ENCODE measurements at regions not wholly inside any gene's neighbourhood (a gene's known extent, or its start where the extent isn't known, plus 50 kb on each side); places are given as distances from the start of the nearest gene placed in this dataset.

DNA sequence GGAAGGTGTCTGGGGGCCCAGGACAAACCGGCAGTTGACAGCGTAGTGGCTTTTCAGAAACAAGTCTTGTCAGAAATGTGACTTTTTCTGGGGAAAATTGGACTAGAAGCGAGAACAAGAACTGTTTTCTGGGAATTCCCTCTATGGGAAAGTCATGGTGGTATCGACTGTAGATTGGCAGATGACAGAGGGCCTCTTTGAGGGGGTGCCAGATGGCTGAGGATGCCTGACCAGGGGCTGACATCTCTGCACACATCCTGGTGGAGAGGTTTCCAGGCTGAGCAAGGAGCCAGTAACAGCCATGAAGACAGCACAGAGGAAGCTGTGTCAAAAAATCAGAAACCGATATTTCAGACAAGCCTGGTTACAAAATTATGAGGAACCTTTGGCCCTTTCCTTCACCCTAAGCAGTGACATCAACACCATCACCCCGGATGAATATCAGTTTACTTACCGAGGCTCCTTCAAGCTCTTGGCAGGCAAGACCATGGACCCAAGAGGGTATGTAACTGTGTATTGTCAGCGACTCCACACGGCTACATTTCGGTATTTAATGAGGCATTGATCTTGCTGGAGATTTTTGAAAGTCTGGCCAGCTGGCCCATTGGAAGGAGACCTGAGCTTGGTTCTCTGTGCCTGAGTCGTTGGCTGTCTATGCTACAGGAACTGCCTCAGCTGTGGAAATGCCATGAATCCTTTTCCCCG lies 1525.3 kb upstream of the TMEM132C start:
- DNase-seq = no peak

DNA sequence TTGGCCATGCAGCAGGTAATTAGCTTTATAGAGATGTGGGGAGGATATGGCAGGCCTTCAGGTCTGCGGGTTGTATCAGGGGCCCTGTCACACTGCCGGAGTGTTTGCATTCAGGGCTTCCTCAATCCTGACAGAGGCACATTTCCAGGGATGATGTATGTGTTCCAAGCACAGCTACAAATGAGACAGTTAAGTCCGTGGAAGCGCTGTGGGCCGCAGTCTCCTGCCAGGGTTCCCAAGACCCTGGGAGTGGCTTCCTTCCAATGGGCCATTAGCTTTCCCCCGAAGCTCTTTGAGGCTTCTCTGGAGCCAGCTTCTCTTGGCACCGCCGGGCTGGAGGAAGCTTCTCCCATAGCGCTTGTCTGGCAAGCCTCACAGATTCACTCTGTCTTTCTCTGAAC lies 1524.7 kb upstream of the TMEM132C start:
- DNase-seq = no peak

DNA sequence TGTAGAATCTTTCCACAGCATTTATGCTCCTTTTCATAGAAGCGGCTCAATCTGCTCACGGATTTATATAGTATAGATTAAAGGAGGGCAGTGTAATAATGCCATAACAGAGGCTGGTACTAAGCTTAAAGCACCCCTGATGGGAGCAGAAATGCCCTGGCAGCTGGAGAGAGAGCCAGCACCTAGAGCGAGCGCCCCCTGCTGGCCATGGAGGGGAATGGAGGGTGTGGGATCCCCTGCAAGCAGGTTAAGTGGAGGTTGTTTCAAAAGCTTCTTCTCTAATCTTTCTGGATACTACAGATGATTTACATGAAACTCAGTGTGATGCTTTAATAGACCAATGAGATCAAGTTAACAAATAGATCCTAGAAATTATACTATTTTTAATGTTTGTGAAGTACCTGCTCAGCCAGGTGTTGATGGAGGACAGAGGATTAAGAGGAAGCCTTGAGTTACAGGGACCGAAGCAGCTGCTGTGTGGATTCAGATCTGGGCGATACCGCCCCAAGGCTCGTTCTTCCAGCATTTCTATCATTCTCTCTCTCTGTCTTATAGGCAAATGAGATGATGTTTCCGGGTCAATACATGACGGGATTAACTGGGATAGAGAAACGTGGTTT lies 1519.3 kb upstream of the TMEM132C start:
- DNase-seq = peak; percentile 22 to 36

DNA sequence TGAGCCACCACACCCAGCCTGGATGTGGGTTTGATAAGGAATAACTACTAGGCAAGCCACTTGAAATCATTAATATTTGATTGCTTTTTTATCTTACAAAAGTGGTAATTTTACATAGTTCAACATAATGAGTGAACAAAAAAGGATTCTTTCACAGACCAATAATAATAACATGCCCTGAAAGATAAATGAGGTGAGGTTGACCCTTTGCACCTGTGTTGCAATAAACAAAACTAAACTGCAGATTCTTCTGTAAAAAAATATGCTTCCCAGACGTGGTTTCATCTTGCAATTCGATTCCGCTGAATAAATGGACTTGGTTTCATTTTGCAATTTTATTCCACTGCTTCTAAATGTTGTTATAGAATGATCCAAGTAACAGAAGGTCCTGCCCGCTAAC lies 1514.9 kb upstream of the TMEM132C start:
- DNase-seq = no peak

DNA sequence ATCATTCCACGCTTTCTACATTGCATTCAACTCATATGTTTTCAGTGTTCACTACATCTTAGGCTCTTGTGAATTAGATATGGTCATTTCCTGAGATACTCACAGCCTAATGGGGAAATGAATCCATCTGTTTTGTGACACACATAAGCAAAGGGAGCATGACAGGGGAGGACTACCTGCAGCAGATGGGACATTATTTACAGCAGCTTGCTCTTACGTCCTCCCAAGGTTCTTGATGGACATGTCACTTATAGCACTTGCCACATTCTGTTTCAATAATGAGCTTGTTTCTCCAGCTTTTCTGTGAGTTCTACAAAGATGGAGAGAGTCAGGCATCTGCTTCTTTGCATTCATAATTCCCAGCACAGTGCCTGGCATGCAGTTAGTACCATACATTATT lies 1509.6 kb upstream of the TMEM132C start:
- no peak for DNase-seq

DNA sequence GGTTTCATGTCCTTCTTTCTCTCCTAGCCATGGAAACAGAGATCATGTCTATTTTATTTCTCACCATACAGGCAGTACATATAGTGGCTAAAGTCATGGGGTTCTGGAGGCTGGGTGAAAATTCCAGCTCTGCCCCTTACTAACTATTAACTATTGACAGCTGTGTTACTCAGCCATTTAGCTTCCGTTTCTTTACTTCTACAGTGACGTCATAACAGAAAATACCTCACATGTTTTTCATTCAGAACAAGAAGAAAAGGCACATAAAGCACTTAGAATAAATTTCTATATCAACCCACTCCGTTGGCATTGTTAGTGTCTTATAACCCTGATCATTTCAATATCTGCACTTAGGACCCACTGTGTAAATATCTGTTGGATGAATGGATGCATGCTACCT lies 1506.9 kb upstream of the TMEM132C start:
- DNase-seq = no peak

DNA sequence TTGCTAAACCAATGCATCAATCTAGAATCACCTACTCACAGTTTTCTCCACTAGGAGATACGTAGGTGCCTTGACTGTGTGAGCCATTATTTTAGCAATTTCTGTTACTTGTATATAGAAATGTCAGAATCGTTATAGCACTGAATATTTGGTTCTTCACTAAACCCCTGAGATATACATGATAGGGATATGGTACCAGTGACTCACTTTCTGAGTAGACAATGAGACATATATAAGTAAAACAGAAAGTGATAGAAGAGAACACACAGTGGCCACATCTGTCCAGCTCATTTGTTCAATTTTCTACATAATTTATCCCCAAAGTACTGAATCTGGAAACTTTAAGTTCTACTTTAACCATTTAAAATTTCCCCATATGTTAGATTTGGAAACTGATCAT lies 1505.5 kb upstream of the TMEM132C start:
- DNase-seq = no peak

DNA sequence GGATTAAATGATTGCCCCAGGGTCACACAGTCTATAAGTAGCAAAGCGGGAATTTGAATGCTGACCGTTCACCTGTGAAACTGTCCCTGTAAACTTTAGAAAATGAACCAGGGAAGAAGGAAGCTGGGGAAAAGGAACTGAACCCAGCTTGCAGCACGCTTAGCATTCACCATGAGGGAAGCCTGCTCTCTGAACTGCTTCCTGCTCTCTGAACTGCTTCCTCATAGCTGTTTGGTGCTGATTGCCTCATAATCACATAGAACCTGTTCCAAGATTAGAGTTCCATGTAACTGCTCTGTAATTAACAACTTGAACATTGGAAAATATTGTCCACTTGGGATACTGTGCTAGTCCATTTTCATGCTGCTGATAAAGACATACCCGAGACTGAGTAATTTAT lies 1504.8 kb upstream of the TMEM132C start:
- no peak for DNase-seq

DNA sequence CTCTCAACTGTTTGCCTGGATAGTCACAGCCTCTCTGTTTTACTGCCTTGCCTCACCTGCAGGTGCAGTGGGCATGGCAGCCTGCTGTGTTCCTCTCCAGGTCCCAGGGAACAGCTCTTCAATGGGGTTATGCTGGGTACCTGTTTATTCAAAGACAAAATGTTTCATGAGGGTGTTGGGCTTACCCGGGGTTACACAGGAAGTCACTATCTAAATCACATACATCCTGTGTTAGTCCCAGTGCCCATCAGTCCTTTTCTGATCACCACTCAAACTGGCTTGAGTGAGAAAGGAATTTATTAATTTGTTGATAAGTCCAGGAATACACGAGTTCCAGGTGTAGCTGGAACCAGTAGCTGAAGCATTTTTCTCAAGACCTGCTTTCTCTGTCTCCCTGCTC lies 1503.6 kb upstream of the TMEM132C start:
- no peak for DNase-seq

DNA sequence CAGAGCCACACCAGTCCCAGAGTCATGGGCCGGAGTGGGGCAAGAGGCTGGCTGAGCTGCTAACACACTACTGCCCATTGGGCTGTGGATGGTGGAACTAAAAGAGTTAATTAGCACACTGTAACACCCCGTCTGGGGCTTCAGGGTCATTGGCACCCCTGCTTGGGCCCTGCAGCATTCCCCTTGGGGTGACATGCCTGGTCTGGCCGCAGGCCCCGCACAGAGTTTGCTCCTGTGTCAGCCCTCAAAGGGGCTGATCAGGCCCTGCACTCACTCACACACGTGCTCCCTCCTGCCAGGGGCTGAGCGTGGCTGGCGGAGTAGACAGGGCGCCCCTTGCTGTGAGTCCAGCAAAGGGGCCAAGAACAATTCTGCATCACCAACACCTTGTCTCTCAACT lies 1499.6 kb upstream of the TMEM132C start:
- DNase-seq = no peak

DNA sequence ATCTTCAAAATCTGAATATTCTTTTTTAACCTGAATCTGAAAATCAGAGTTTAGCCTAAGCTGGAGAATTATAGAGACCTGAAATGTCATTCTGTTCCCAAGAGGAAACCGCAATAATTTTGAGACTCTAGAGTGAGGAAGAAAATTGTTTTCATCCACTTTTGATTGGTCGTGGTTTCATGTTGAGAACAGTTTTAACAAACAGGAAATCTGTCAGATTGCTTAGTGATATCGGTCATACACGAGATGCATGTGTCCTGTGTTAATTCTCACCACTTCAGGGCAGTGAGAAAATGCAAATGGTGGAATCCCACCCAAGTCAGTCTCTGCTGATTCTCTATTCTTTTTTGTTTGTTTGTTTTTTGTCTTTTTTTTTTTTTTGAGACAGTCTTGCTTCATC lies 1498.5 kb upstream of the TMEM132C start:
- DNase-seq = no peak

DNA sequence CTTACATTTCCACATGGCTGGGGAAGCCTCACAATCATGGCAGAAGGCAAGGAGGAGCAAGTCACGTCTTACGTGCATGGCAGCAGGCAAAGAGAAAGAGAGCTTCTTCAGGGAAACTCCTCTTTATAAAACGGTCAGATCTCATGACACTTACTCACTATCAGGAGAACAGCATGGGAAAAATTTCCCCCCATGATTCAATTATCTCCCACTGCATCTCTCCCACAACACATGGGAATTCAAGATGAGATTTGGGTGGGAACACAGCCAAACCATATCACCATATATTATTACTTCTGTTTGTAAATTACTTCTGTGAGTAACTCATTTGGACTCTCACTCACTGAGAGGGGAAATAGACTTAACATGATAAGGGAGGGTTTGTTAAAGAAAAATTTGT lies 1496.8 kb upstream of the TMEM132C start:
- DNase-seq = no peak

DNA sequence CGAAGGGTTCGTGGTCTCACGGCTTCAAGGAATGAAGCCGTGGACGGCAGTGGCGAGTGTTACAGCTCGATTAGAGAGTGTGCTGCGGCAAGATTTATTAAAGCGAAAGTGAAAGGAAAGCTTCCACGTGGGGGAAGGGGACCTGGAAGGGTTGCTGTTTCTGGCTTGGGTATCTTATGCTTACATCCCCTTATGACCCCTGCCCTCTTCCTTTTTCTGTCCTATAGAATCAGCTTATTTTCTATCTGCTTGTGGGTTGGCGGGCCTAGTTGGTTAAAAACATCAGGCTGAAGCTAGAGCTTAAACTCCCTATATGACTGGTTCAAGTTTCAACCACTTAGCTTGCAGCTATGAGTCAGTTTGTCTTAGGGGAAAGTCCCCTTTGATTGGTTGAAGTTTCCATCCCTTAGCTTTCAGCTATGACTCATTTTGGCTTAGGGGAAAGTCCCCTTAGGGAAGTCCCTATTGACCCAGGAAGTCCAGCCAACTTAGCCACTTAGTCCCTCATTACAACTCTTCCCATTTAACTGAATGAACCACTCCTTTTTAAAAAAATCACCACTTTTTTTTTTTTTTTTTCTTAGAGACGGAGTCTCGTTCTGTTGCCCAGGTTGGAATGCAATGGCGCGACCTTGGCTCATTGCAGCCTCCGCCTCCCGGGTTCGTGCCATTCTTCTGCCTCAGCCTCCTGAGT lies 1494.7 kb upstream of the TMEM132C start:
- no peak for DNase-seq

DNA sequence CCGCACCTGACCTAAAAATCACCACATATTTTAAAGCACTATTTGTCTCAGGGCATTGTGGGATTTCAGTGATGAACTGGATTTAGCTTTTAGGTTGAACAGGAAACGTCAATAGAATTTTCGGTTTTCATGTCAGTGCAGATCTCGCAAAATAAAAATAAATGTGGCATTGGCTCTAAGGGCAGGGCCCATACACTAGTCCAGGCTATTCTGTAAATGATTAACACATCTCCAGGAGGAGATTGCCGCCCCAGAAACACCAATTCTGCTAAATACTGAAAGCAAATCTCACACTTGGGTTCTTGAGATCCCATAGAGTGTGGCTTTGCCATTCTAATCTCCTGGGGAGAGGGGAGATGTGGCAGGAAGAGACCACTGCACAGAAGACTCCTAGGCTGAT lies 1494.0 kb upstream of the TMEM132C start:
- DNase-seq = no peak

DNA sequence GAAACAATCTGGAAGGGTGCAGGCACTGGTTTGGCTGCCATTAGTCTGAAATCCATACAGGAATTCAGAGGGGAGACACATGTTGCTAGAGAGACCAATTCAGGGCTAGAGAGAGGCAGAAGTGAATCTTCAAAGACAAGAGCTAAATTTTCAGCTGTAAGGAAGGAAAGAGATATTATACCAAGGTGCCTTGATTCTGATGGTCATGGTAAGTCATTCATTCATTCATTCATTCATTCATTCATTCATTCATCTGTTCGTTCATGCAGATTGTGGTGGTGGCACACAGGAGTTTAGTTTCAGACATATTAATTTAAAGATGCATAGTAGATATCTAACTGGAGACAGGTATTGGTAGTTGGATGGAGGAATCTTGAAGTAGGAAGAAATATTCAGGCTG lies 1493.5 kb upstream of the TMEM132C start:
- no peak for DNase-seq

DNA sequence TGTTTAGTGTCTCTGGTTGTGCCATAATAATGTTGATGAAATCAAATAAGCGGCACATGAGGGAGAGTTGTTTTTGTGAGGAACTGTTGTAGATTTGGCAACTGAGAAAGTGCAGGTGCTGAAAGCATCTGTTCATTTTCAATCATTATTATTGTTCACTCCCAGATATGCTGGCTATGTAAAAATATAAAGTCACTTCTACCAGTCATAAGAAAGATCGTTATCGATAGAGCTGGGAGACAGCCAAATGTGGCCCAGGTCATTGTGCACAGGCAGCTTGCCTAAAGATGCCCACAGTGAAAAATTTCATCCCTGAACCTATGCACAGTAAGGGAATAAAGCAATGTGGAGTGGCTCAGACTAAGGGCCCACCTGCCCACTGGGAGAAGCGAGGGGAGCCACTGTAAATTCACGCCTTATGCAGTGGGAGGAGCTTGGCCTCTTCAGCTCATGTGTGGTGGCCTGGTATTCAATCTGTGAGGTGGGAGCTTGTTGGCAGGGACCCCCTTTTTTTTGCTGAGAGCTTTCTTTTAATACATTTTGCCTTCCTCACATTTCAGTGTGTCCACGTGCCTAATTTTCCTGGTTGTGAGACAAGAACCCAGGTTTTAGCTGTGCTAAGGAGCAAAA lies 1490.8 kb upstream of the TMEM132C start:
- DNase-seq = no peak

DNA sequence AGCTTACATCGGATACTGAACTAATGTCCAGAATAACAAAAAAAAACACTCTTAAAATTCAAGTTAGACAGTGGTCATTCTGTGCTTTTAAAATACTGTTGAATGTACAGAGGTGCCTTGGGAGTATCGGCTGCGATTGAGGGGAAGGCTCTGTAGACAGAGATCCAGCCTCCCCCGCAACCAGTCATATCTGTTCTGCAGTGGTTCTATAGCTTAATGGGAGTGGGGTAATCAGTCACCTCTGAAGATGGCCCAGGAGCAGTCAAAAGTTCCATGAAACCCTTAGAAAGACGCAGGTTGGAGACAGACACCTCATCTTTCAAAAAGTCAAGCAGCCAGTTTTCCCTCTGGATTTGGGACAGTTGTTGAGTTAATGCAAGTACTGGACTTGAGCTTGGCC lies 1486.6 kb upstream of the TMEM132C start:
- DNase-seq = no peak

DNA sequence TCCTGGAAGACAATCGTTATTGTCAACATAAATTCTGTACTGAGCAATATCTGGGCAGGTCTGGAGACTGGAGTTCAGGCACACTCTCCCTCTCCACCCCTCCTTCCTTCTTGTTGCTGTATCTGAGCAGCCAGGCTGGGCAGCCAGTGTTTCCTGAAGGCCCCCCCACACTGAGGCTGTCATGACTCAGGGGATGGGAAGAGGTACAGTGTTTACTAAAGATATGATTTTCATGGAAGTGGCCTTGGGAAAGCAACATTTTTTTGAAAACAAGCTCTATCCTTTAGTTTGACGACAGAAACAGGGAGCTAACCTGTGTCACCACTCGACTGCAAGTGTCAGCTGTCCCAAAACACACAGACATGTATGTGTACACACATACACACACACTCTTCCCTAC lies 1485.4 kb upstream of the TMEM132C start:
- DNase-seq = no peak

DNA sequence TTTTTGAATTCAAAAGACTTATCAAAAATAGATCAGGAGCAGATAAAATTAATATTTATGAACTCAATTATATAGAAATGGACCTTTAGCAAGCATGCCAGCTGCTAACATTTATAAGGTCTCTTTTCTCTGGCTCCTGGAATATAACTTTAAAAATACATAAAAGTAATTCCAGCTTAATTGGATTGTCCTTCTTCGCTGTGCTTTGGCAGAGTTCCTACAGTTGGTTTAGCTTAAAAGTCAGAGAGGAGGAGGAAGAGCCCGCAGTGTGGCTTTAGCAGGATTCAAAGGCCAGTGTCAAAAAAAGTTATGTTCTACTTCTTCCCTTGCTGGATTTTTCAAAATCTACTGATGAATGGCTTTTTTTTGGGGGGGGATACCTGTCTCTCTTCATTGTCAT lies 1484.9 kb upstream of the TMEM132C start:
- DNase-seq = no peak

DNA sequence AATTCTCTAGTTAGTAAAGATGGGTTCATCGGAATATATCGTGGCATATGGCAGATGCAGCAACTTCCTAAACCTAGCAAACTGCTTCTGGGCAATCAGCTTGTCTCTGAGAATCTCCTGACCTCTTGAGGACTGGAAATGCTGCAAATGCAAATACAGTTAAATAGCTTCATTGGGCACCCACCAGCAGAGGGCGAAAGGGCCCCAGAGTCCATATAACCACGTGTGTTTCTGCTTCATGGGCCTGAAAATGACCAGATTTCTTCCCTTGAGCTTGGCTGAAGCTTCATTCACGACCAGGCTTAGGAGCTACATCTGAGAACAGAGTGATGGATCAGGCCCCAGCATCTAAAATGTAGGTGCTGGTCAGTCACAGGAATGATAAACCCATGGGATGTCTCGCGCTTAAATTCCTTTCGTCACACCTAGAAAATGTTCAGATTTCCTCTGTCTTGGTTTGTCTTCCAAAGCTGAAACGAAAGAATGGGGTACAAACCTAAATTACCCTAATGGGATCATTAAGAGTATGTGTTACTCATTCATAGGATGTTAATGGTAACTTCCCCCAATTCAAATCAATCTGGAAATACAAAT lies 1482.5 kb upstream of the TMEM132C start:
- DNase-seq = peak; percentile 36 to 61

DNA sequence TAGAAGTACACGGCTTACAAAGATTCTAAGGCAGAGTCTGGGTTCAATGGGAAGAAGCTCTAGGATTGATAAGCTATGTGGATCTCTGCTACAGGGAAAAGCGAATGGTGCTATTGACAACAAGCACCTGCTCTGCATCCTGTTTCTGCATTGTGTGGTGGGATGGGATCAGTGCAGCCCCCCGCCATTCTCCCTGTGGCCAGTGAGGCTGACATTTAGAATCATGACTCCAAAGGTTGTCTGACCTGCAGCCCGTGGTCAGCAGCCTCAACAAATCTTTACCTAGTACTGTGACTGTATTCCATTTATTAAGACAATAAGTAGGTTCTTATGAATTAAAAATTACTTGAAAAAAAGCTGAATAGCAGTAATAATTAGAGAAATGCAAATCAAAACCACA lies 1477.0 kb upstream of the TMEM132C start:
- no peak for DNase-seq

DNA sequence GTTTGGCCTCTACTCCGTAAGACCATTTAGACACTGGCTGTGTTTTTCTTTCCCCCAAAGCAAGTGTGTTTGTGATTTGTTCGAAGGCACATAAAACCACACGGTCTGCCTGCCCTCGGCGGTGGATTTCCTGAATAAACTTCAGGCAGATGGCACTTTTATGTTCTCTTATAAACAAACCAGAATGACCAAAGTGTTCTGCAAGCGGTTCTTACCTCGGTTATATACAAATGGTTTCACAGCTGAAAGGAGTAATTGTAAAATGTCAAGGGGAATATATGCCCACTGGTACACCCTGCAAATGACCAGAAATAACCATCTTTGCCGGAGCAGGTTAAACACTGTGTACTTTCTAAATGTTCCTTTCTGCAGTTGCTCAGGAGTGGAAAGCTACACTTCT lies 1475.8 kb upstream of the TMEM132C start:
- no peak for DNase-seq

DNA sequence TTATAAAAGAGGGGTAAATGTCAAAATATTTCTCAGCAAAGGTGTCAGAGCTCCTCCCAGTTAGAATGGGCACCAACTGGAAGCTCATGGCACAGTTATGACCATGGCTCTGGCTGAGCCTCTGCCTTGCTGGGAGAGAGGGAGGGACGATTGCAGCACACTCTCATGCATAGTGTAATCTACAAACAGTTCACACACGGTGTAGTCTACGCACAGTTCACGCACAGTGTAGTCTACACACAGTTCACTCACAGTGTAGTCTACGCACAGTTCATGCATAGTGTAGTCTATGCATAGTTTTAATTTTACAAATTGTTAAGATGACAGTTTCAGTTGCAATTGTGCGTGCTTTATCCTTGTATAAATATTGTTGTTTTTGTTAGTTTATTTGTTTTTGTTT lies 1474.6 kb upstream of the TMEM132C start:
- DNase-seq = no peak

DNA sequence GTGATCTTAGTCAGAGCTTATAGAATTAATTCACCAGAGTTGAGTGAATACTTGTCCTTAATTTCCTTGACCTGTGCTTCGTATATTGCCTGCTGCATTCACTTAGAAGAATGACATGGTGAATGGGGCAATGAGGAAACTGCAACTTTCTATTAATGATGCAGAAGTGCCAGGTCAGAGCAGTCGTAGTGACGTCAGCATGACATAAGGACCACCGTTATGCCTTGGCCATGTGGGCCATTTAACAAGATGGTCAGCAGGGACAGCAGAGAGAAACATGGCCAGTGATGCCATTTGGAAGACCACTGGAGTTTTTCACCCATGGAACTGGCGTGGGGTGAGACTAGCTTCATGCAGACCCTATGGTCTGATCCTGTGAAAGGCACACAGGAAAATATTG lies 1469.4 kb upstream of the TMEM132C start:
- DNase-seq = no peak
